Ovary (tissue), 7 donors: ENCODE measurements at regions not wholly inside any gene's neighbourhood (a gene's known extent, or its start where the extent isn't known, plus 50 kb on each side); places are given as distances from the start of the nearest gene placed in this dataset.

ENCODE experiments used
- DNase-seq, 5 donors: peaks; one replicate each; pipeline ENCODE4 v3.0.0-alpha.2; 2019 to 2020
- H3K27ac ChIP-seq, 2 donors: fragments of 200-600 bp; one replicate each; pipeline versions ENCODE4 v1.5.1 to v1.8.0; 2019 to 2022
- H3K27me3 ChIP-seq: fragments of 200-600 bp; one replicate; pipeline ENCODE4 v1.8.0; 2022
- H3K36me3 ChIP-seq: fragments of 200-600 bp; sonication (generic); one replicate; pipeline ENCODE4 v1.5.1; 2019
- H3K4me1 ChIP-seq: one replicate; pipeline ENCODE4 v1.8.1; 2013; ENCODE audit warnings: mild to moderate bottlenecking, moderate library complexity; ENCODE audit not compliant: insufficient read depth
- H3K4me3 ChIP-seq: fragments of 200-600 bp; sonication (generic); one replicate; pipeline ENCODE4 v1.5.1; 2017
- H3K9me3 ChIP-seq, 2 donors: fragments of 200-600 bp in 1 of 2; sonication (generic) in 1 of 2; one replicate each; pipeline versions ENCODE4 v1.5.1 to v1.8.1; 2013 to 2019; ENCODE audit warnings: mild to moderate bottlenecking in 1 of 2, moderate library complexity in 1 of 2
- CTCF ChIP-seq, 3 donors: fragments of 450-650 bp in 2 of 3; fragments of 200-600 bp in 1 of 3; IDR thresholded peaks; one replicate each; pipeline versions ENCODE4 v1.5.1 to v1.8.0; 2016 to 2022; ENCODE audit warnings: antibody characterized with exemption in 3 of 3, mild to moderate bottlenecking in 1 of 3
- EP300 ChIP-seq: sonication (generic); formaldehyde crosslinking; IDR thresholded peaks from one replicate; pipeline ENCODE4 v1.6.1; 2017; ENCODE audit warnings: antibody characterized with exemption
- POLR2A ChIP-seq: fragments of 450-650 bp; IDR thresholded peaks from one replicate; pipeline ENCODE4 v1.6.1; 2017; ENCODE audit warnings: antibody characterized with exemption, mild to moderate bottlenecking, moderate library complexity
- WGBS, 3 donors: extraction: QIAGEN DNeasy Blood & Tissue Kit in 1 of 3; methylation state at CpG; one replicate each; pipeline versions ENCODE4 v1.1.5 to v1.1.7; 2013 to 2017; 5-methylcytosine and 5-hydroxymethylcytosine counted together
- intact Hi-C, 4 donors: fragments of 100-400 bp; cut with DNase I; formaldehyde crosslinking; loops; one replicate each; pipeline versions ENCODE4 v1.11.0 to v1.15.1; 2022 to 2023
- donor health status: DM: no; HTN: no; CAD: no; lungs with moderate emphysema.
- donor health status: DM: no; HTN: no; CAD: no.
- donor health status: Bipolar disorder and iron deficiency.
- donor health status: DM: no; HTN: no; CAD: no.
- donor health status: DM: yes; HTN: yes; CAD: no.

GRCh38 chr5:124665035-124665434, 81.4 kb downstream of the ZNF608 start:
- TF ChIP-seq CTCF (IDR thresholded peaks at IDR 0.05) = no peak
- TF ChIP-seq POLR2A = no peak
- TF ChIP-seq EP300 = no peak
- Histone ChIP-seq H3K27ac (no peak overlapping the region), H3K9me3 (no peaks in the 10 kb centered on the region), H3K4me3 (no peak overlapping the region), H3K27me3 (no peaks in the 10 kb centered on the region), H3K36me3 (no peaks in the 10 kb centered on the region), H3K4me1 (peaks cover 10% of the 10 kb centered on the region)
- intact Hi-C loops = no loop called here
- no peak for DNase-seq
- 82 to 85% (median 83%) methylated on average over 2 of the region's 2 CpGs for WGBS, 3 donors

DNA sequence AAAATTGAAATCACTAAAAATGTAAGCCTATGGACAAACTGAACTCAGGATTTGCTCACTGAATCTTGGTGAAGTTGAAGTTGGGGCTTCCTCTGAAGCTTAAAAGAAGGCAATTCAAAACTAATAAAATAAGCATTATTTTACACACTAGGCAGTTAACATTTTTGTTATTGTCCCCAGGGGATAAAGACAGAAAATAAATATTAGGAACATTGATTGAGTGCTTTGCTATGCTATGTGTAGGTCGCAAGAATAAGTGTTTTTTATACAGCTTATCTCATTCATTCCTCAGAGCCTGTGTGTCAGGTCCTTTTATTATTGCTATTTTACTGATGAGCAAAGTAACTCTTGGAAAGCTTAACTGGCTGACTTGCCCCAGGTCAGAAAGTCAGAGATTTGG, 82.2 kb downstream of the ZNF608 start:
- no peaks in the 10 kb centered on the region for H3K36me3 ChIP-seq
- intact Hi-C loops = no loop called here
- peaks cover 10% of the 10 kb centered on the region for H3K4me1 ChIP-seq
- no peaks in the 10 kb centered on the region for H3K9me3 ChIP-seq
- H3K4me3 ChIP-seq = no peak overlapping the region
- DNase-seq = no peak
- no peak for TF ChIP-seq EP300
- no peaks in the 10 kb centered on the region for H3K27me3 ChIP-seq
- no peak overlapping the region for H3K27ac ChIP-seq
- 49 to 70% (median 69%) methylated on average over 1 of the region's 1 CpG for WGBS, 3 donors

GRCh38 chr5:124663101-124663506, 83.3 kb downstream of the ZNF608 start:
- TF ChIP-seq POLR2A = no peak
- TF ChIP-seq EP300 = no peak
- no peak for TF ChIP-seq CTCF (IDR thresholded peaks at IDR 0.05)
- 59 to 83% (median 66%) methylated on average over 5 of the region's 5 CpGs for WGBS, 3 donors

DNA sequence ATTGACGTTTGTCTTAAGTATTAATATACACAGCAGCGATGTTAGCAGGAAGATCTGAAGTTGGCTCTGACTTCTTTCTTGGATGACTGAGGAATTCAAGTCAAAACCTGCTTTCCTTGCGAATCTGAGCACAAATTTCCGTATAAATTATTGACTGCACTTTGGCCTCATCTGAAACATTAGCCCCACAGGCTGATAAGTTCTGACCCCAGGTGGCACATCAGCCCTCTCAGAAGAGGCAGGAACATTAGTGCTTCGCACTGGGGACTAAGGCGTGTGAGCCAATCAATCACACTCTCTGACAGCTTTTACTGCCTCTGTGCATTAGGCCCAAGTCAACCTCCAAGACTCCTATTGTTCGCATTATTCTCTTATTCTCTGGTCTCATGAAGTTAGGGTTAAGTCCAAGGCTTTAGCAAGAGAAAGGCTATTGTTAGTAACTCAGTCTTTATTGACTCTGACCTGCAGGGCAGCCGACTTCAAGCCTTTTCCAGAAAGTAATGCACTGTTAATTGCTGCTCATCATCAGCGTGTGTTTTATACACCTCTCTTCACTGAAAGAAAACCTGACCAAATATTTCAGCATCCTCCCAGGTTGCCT, 84.2 kb downstream of the ZNF608 start:
- TF ChIP-seq CTCF (IDR thresholded peaks at IDR 0.05) (no peak), EP300 (no peak), POLR2A (no peak)
- Histone ChIP-seq H3K36me3 (no peaks in the 10 kb centered on the region), H3K27me3 (no peaks in the 10 kb centered on the region), H3K4me1 (peaks cover 10% of the 10 kb centered on the region), H3K27ac (peak overlapping the region in 1 of 2 donors; percentile 59), H3K4me3 (no peak overlapping the region), H3K9me3 (no peaks in the 10 kb centered on the region)
- intact Hi-C loops = no loop called here
- WGBS, 3 donors = 71 to 84% (median 79%) methylated on average over 9 of the region's 9 CpGs
- no peak for DNase-seq

More at GRCh38 chr5:124663101-124663506, 83.3 kb downstream of the ZNF608 start:
- Histone ChIP-seq H3K4me3 (no peak overlapping the region), H3K4me1 (peaks cover 10% of the 10 kb centered on the region), H3K27me3 (no peaks in the 10 kb centered on the region), H3K36me3 (no peaks in the 10 kb centered on the region), H3K9me3 (no peaks in the 10 kb centered on the region), H3K27ac (no peak overlapping the region)
- intact Hi-C loops = no loop called here
- DNase-seq = no peak

DNA sequence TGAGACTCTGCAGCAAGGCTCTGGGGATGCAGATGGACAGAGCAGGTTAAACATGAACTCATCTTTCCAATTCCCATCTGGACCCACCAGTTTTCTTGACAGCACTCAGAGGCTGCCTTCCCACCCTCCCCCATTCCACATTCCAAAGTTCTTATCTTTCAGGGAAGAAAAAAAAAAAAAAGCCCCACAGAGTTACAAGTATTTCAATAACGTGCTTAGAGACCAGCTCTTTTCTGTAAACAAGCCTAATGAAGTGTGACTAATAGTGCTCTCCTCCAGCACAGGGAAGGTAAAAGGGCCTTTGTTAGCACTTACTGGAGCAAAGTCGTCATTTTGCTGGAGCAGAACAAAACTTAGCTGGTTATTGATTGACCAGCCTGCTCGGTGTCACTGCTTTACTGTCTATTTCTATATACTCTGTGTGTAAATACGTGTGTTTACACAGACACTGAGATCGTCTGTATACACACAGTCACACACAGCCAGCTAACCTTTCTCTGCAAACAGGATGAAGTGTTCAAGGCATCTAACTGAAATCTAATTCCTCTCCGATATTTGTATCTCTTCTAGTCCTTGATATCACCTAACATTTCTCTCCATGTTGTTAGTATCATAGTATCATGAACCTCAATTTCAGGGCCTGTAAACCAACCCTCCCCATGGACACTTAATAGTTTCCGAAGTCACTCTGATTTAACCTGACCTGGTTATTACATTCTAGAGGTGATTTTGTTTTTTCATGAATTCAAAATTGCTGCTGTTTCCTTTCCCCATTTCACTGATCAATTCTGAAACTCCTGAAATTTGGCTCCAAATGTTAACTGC, 84.9 kb downstream of the ZNF608 start:
- H3K36me3 ChIP-seq = no peaks in the 10 kb centered on the region
- peak overlapping the region in 1 of 2 donors; percentile 59 for H3K27ac ChIP-seq
- peak in 1 of 5 donors; percentile 18 for DNase-seq
- no peaks in the 10 kb centered on the region for H3K27me3 ChIP-seq
- H3K4me3 ChIP-seq = no peak overlapping the region
- H3K4me1 ChIP-seq = peaks cover 13% of the 10 kb centered on the region
- 22 to 35% (median 26%) methylated on average over 7 of the region's 7 CpGs for WGBS, 3 donors
- H3K9me3 ChIP-seq = no peaks in the 10 kb centered on the region
- TF ChIP-seq POLR2A = no peak
- TF ChIP-seq CTCF (IDR thresholded peaks at IDR 0.05) = no peak
- TF ChIP-seq EP300 = no peak
- intact Hi-C loops = no loop called here
